GM23248 (cell line): ENCODE measurements at regions not wholly inside any gene's neighbourhood (a gene's known extent, or its start where the extent isn't known, plus 50 kb on each side); places are given as distances from the start of the nearest gene placed in this dataset.

ENCODE experiments used
- DNase-seq: peaks from one replicate; pipeline ENCODE4 v3.0.0-alpha.2; 2015
- H2AFZ ChIP-seq: fragments of 200-600 bp; sonication (generic); 2 replicates; pipeline ENCODE4 v1.6.1; 2016; ENCODE audit warnings: antibody characterized with exemption
- H3F3A ChIP-seq: fragments of 200-600 bp; sonication (generic); 2 replicates; pipeline ENCODE4 v1.6.1; 2016; ENCODE audit warnings: mild to moderate bottlenecking, antibody characterized with exemption, mixed run types; ENCODE audit not compliant: insufficient read depth
- H3K27ac ChIP-seq: fragments of 200-600 bp; sonication (generic); 2 replicates; pipeline ENCODE4 v1.5.1; 2016; ENCODE audit warnings: mild to moderate bottlenecking
- H3K27me3 ChIP-seq: fragments of 200-600 bp; sonication (generic); replicated peaks from 2 replicates; pipeline ENCODE4 v1.6.1; 2016; ENCODE audit warnings: mild to moderate bottlenecking; ENCODE audit not compliant: insufficient read depth
- H3K36me3 ChIP-seq: fragments of 200-600 bp; sonication (generic); 2 replicates; pipeline ENCODE4 v1.6.1; 2016; ENCODE audit warnings: low read depth, mild to moderate bottlenecking
- H3K4me1 ChIP-seq: fragments of 200-600 bp; sonication (generic); 2 replicates; pipeline ENCODE4 v1.6.1; 2016; ENCODE audit warnings: mild to moderate bottlenecking; ENCODE audit not compliant: insufficient read depth
- H3K4me2 ChIP-seq: fragments of 200-600 bp; sonication (generic); one replicate; pipeline ENCODE4 v1.6.1; 2016; ENCODE audit warnings: mild to moderate bottlenecking; ENCODE audit not compliant: unreplicated experiment
- H3K4me3 ChIP-seq: fragments of 200-600 bp; sonication (generic); 2 replicates; pipeline ENCODE4 v1.5.1; 2016; ENCODE audit warnings: mild to moderate bottlenecking
- H3K79me2 ChIP-seq: fragments of 200-600 bp; sonication (generic); 2 replicates; pipeline ENCODE4 v1.6.1; 2016; ENCODE audit warnings: mild to moderate bottlenecking; ENCODE audit not compliant: insufficient read depth
- H3K9ac ChIP-seq: fragments of 200-600 bp; sonication (generic); 2 replicates; pipeline ENCODE4 v1.6.1; 2016; ENCODE audit warnings: mild to moderate bottlenecking
- H3K9me2 ChIP-seq: fragments of 200-600 bp; sonication (generic); 2 replicates; pipeline ENCODE4 v1.6.1; 2016; ENCODE audit warnings: mixed run types, mild to moderate bottlenecking, moderate library complexity; ENCODE audit not compliant: insufficient read depth
- H3K9me3 ChIP-seq: fragments of 200-600 bp; sonication (generic); one replicate; pipeline ENCODE4 v1.6.1; 2017; ENCODE audit warnings: low read depth
- H4K20me1 ChIP-seq: fragments of 200-600 bp; sonication (generic); 2 replicates; pipeline ENCODE4 v1.6.0; 2016; ENCODE audit not compliant: insufficient read depth
- EZH2 ChIP-seq: fragments of 200-600 bp; sonication (generic); IDR thresholded peaks from 2 replicates; pipeline ENCODE4 v1.6.1; 2018; ENCODE audit warnings: antibody characterized with exemption, mild to moderate bottlenecking; ENCODE audit not compliant: insufficient read depth, poor library complexity, severe bottlenecking
- EZH2phosphoT487 ChIP-seq: fragments of 200-600 bp; sonication (generic); IDR thresholded peaks from 2 replicates; pipeline ENCODE4 v1.6.1; 2018; ENCODE audit warnings: antibody characterized with exemption, moderate library complexity, mild to moderate bottlenecking, low read depth; ENCODE audit not compliant: insufficient read depth
- WGBS, 2 experiments: methylation state at CpG; one replicate each; pipeline ENCODE4 v1.1.6; 2015 to 2017; ENCODE audit warnings: low lambda C conversion rate in 2 of 2, low coverage in 1 of 2; ENCODE audit errors: missing lambda C conversion rate in 2 of 2; 5-methylcytosine and 5-hydroxymethylcytosine counted together
- in situ Hi-C: fragments of 300-500 bp; cut with MboI; formaldehyde crosslinking; loops from 2 replicates; pipeline ENCODE4 v1.15.0; 2020

GRCh38 chr2:114213808-114214207 lies 228.6 kb upstream of the DPP10 start:
- Histone ChIP-seq H3K4me2 (no peak overlapping the region), H3K79me2 (no peaks in the 10 kb centered on the region), H3K9ac (no peak overlapping the region), H3K27ac (no peak overlapping the region), H3K4me1 (no peaks in the 10 kb centered on the region), H3K36me3 (no peaks in the 10 kb centered on the region), H2AFZ (no peak overlapping the region), H3K27me3 (no peaks in the 10 kb centered on the region), H4K20me1 (no peaks in the 10 kb centered on the region), H3K9me3 (no peaks in the 10 kb centered on the region), H3F3A (no peaks in the 10 kb centered on the region), H3K4me3 (no peak overlapping the region), H3K9me2 (no peaks in the 10 kb centered on the region)
- TF ChIP-seq EZH2phosphoT487 (no peak), EZH2 (no peak)
- in situ Hi-C loops = no loop called here
- 12% methylated on average over 3 of the region's 3 CpGs for WGBS, 2 experiments
- DNase-seq = no peak

- TF ChIP-seq EZH2 (no peak), EZH2phosphoT487 (no peak)
- Histone ChIP-seq H3K4me2 (no peak overlapping the region), H3K27me3 (no peaks in the 10 kb centered on the region), H3K9ac (no peak overlapping the region), H3K4me3 (no peak overlapping the region), H3K9me2 (no peaks in the 10 kb centered on the region), H3K79me2 (no peaks in the 10 kb centered on the region), H2AFZ (no peak overlapping the region), H4K20me1 (no peaks in the 10 kb centered on the region), H3K36me3 (no peaks in the 10 kb centered on the region), H3K27ac (no peak overlapping the region), H3F3A (no peaks in the 10 kb centered on the region), H3K4me1 (no peaks in the 10 kb centered on the region), H3K9me3 (no peaks in the 10 kb centered on the region)
- DNase-seq = no peak
- in situ Hi-C loops = no loop called here
- 6 to 11% methylated on average over 2 of the region's 2 CpGs for WGBS, 2 experiments
These were observed 224.1 kb upstream of the DPP10 start for GRCh38 chr2:114218383-114218782.

- no peaks in the 10 kb centered on the region for H3K4me1 ChIP-seq
- H3F3A ChIP-seq = no peaks in the 10 kb centered on the region
These were observed 223.0 kb upstream of the DPP10 start for GRCh38 chr2:114219456-114219855.

GRCh38 chr2:114222344-114222743 lies 220.1 kb upstream of the DPP10 start:
- TF ChIP-seq EZH2phosphoT487 (no peak), EZH2 (no peak)
- no peaks in the 10 kb centered on the region for H3K27me3 ChIP-seq
- H3K4me3 ChIP-seq = no peak overlapping the region
- H3F3A ChIP-seq = no peaks in the 10 kb centered on the region
- no peak overlapping the region for H3K27ac ChIP-seq
- H3K79me2 ChIP-seq = no peaks in the 10 kb centered on the region
- WGBS, 2 experiments = 0% methylated on average over 1 of the region's 1 CpG
- H3K9me2 ChIP-seq = no peaks in the 10 kb centered on the region
- no peak overlapping the region for H3K9ac ChIP-seq
- no peaks in the 10 kb centered on the region for H3K36me3 ChIP-seq
- no peak overlapping the region for H3K4me2 ChIP-seq
- DNase-seq = no peak
- no peaks in the 10 kb centered on the region for H3K4me1 ChIP-seq
- H4K20me1 ChIP-seq = no peaks in the 10 kb centered on the region
- H2AFZ ChIP-seq = no peak overlapping the region
- in situ Hi-C loops = no loop called here
- H3K9me3 ChIP-seq = no peaks in the 10 kb centered on the region

More at GRCh38 chr2:114219456-114219855, 223.0 kb upstream of the DPP10 start:
- H3K9me2 ChIP-seq = no peaks in the 10 kb centered on the region
- no peaks in the 10 kb centered on the region for H3K27me3 ChIP-seq
- in situ Hi-C loops = no loop called here
- WGBS, 2 experiments = 5 to 7% methylated on average over 1 of the region's 1 CpG
- H3K36me3 ChIP-seq = no peaks in the 10 kb centered on the region
- H4K20me1 ChIP-seq = no peaks in the 10 kb centered on the region
- H3K4me2 ChIP-seq = no peak overlapping the region
- H3K4me3 ChIP-seq = no peak overlapping the region
- H3K27ac ChIP-seq = no peak overlapping the region
- DNase-seq = no peak
- H3K9ac ChIP-seq = no peak overlapping the region
- H3K79me2 ChIP-seq = no peaks in the 10 kb centered on the region
- H3K9me3 ChIP-seq = no peaks in the 10 kb centered on the region
- TF ChIP-seq EZH2phosphoT487 (no peak), EZH2 (no peak)
- no peak overlapping the region for H2AFZ ChIP-seq

GRCh38 chr2:114231921-114232320 lies 210.5 kb upstream of the DPP10 start:
- H3K9ac ChIP-seq = no peak overlapping the region
- no peaks in the 10 kb centered on the region for H3K79me2 ChIP-seq
- H2AFZ ChIP-seq = no peak overlapping the region
- H3K4me1 ChIP-seq = no peaks in the 10 kb centered on the region
- no peaks in the 10 kb centered on the region for H3K27me3 ChIP-seq
- no peak overlapping the region for H3K4me3 ChIP-seq
- DNase-seq = no peak
- no peaks in the 10 kb centered on the region for H4K20me1 ChIP-seq
- no peaks in the 10 kb centered on the region for H3K9me3 ChIP-seq
- no peaks in the 10 kb centered on the region for H3K36me3 ChIP-seq
- no peak overlapping the region for H3K4me2 ChIP-seq
- in situ Hi-C loops = no loop called here
- H3K27ac ChIP-seq = no peak overlapping the region
- no peaks in the 10 kb centered on the region for H3K9me2 ChIP-seq
- no peak for TF ChIP-seq EZH2
- no peak for TF ChIP-seq EZH2phosphoT487
- H3F3A ChIP-seq = no peaks in the 10 kb centered on the region
